HCT116 (cell line): ENCODE measurements at regions not wholly inside any gene's neighbourhood (a gene's known extent, or its start where the extent isn't known, plus 50 kb on each side); places are given as distances from the start of the nearest gene placed in this dataset.

Experiments
- ATAC-seq: fragments of 200-7000 bp; cut with Tn5 transposase; 2 replicates; pipeline ENCODE4 v1.9.1; 2020; ENCODE audit warnings: mild to moderate bottlenecking, moderate library complexity
- BruUV-seq: library from RNA; stranded (reverse); fragments of 400-500 nt; replicated peaks from 2 replicates; lab custom pipeline; 2021; lab: Mats Ljungman, UMichigan
- CTCF ChIA-PET: fragments of 300-600 bp; sonication (Branson Sonifier 250); formaldehyde crosslinking; loops from one replicate; lab custom pipeline; 2021; ENCODE audit warnings: antibody characterized with exemption; lab: Charles Lee
- POLR2A ChIA-PET: fragments of 300-600, 350-600 bp; sonication (Branson Sonifier 250); formaldehyde crosslinking; loops from one replicate; lab custom pipeline; 2021; ENCODE audit warnings: antibody characterized with exemption; lab: Charles Lee
- RAD21 ChIA-PET, 2 experiments: fragments of 300-600 bp; sonication (Branson Sonifier 250); formaldehyde crosslinking; loops; one replicate each; lab custom pipeline; 2023; ENCODE audit warnings: low total read pairs in 2 of 2; ENCODE audit not compliant: uncharacterized antibody in 2 of 2, unreplicated experiment in 2 of 2, low non-redundant PET in 1 of 2; lab: Charles Lee
- DNase-seq: peaks from one replicate; pipeline ENCODE4 v3.0.0-alpha.2; 2010; ENCODE audit warnings: low read depth, low spot score
- H2AFZ ChIP-seq: fragments of 200-600 bp; shearing (Covaris generic), sonication (generic); 2 replicates; pipeline ENCODE4 v1.6.1; 2017; ENCODE audit warnings: low read depth, mixed run types, mixed read lengths, antibody characterized with exemption, low read length; ENCODE audit not compliant: poor library complexity, severe bottlenecking
- H3K27ac ChIP-seq: 2 replicates; pipeline ENCODE4 v1.5.1; 2012; ENCODE audit warnings: low read depth, low read length
- H3K27me3 ChIP-seq: fragments of 200-600 bp; sonication (generic); 2 replicates; pipeline ENCODE4 v1.6.1; 2016; ENCODE audit warnings: mixed run types, low read length, mixed read lengths; ENCODE audit not compliant: insufficient read depth
- H3K36me3 ChIP-seq, 2 experiments: fragments of 200-500 bp in 1 of 2; fragments of 200-600 bp in 1 of 2; sonication (Bioruptor generic) in 1 of 2; sonication (generic) in 1 of 2; 2 replicates each; pipeline versions ENCODE4 v1.5.1 to v1.6.1; 2014 to 2016; ENCODE audit warnings: low read length in 2 of 2, inconsistent platforms in 1 of 2, mixed read lengths in 1 of 2, mixed run types in 1 of 2; ENCODE audit not compliant: insufficient read depth in 2 of 2, control insufficient read depth in 1 of 2
- H3K4me1 ChIP-seq, 2 experiments: fragments of 200-600 bp in 1 of 2; sonication (generic) in 1 of 2; 2 replicates each; pipeline versions ENCODE4 v1.5.1 to v1.6.1; 2012 to 2017; ENCODE audit warnings: low read length in 2 of 2, inconsistent platforms in 1 of 2, mild to moderate bottlenecking in 1 of 2, mixed read lengths in 1 of 2, mixed run types in 1 of 2, moderate library complexity in 1 of 2; ENCODE audit not compliant: insufficient read depth in 2 of 2, control insufficient read depth in 1 of 2
- H3K4me2 ChIP-seq: fragments of 200-600 bp; sonication (generic); 2 replicates; pipeline ENCODE4 v1.6.1; 2017; ENCODE audit warnings: mixed run types, low read length, mixed read lengths
- H3K4me3 ChIP-seq, 2 experiments: fragments of 200-600 bp in 1 of 2; sonication (generic) in 1 of 2; replicated peaks in 1 of 2; 2 replicates each; pipeline ENCODE4 v1.5.1; 2011 to 2016; ENCODE audit warnings: low read length in 2 of 2, control low read depth in 1 of 2, low read depth in 1 of 2, mild to moderate bottlenecking in 1 of 2, mixed read lengths in 1 of 2, mixed run types in 1 of 2
- H3K79me2 ChIP-seq: fragments of 200-600 bp; sonication (generic); 2 replicates; pipeline ENCODE4 v1.6.1; 2017; ENCODE audit warnings: mild to moderate bottlenecking, mixed run types, low read length, moderate library complexity, mixed read lengths; ENCODE audit not compliant: insufficient read depth
- H3K9ac ChIP-seq: fragments of 200-600 bp; sonication (generic); 2 replicates; pipeline ENCODE4 v1.6.1; 2016; ENCODE audit warnings: low read length, mixed read lengths
- H3K9me2 ChIP-seq: fragments of 200-600 bp; sonication (generic), shearing (Covaris generic); 2 replicates; pipeline ENCODE4 v1.6.1; 2017; ENCODE audit warnings: mixed run types, mild to moderate bottlenecking, moderate library complexity; ENCODE audit not compliant: insufficient read depth
- H3K9me3 ChIP-seq, 2 experiments: fragments of 200-500 bp in 1 of 2; fragments of 200-600 bp in 1 of 2; sonication (Bioruptor generic) in 1 of 2; sonication (generic) in 1 of 2; 2 replicates each; pipeline ENCODE4 v1.6.1; 2014 to 2017; ENCODE audit warnings: low read length in 2 of 2, mixed read lengths in 2 of 2, inconsistent platforms in 1 of 2, low read depth in 1 of 2, mild to moderate bottlenecking in 1 of 2, mixed run types in 1 of 2, moderate library complexity in 1 of 2; ENCODE audit not compliant: control insufficient read depth in 1 of 2, insufficient read depth in 1 of 2
- H4K20me1 ChIP-seq: fragments of 200-600 bp; sonication (generic), shearing (Covaris generic); 2 replicates; pipeline ENCODE4 v1.6.1; 2017; ENCODE audit warnings: mixed run types, mild to moderate bottlenecking, moderate library complexity; ENCODE audit not compliant: insufficient read depth
- CBX3 ChIP-seq: IDR thresholded peaks from 2 replicates; pipeline ENCODE4 v1.6.1; 2012; ENCODE audit warnings: low read depth
- CEBPB ChIP-seq: IDR thresholded peaks from 2 replicates; pipeline ENCODE4 v1.6.1; 2012; ENCODE audit warnings: low read depth
- EGR1 ChIP-seq: IDR thresholded peaks from 2 replicates; pipeline ENCODE4 v1.6.1; 2012; ENCODE audit warnings: low read depth
- ELF1 ChIP-seq: IDR thresholded peaks from 2 replicates; pipeline ENCODE4 v1.6.1; 2012; ENCODE audit warnings: low read depth, borderline replicate concordance
- FOSL1 ChIP-seq: IDR thresholded peaks from 2 replicates; pipeline ENCODE4 v1.6.1; 2012; ENCODE audit warnings: low read depth
- JUND ChIP-seq: IDR thresholded peaks from 2 replicates; pipeline ENCODE4 v1.6.1; 2012
- MAX ChIP-seq: IDR thresholded peaks from 2 replicates; pipeline ENCODE4 v1.6.1; 2012
- RAD21 ChIP-seq: IDR thresholded peaks from 2 replicates; pipeline ENCODE4 v1.6.1; 2012; ENCODE audit warnings: low read depth, mild to moderate bottlenecking
- SIN3A ChIP-seq: IDR thresholded peaks from 2 replicates; pipeline ENCODE4 v1.6.1; 2012; ENCODE audit warnings: low read depth
- SRF ChIP-seq: IDR thresholded peaks from 2 replicates; pipeline ENCODE4 v1.6.1; 2012; ENCODE audit warnings: low read depth
- TCF7L2 ChIP-seq: IDR thresholded peaks from 2 replicates; pipeline ENCODE4 v1.7.0; 2011; ENCODE audit warnings: borderline replicate concordance, inconsistent platforms; ENCODE audit not compliant: insufficient read depth, insufficient read length; ENCODE audit errors: extremely low read depth
- YY1 ChIP-seq: IDR thresholded peaks from 2 replicates; pipeline ENCODE4 v1.6.1; 2011; ENCODE audit warnings: low read length, low read depth, moderate library complexity, mild to moderate bottlenecking; ENCODE audit not compliant: insufficient replicate concordance; ENCODE audit errors: extremely low read depth
- ZNF274 ChIP-seq: fragments of 200-500 bp; sonication (Bioruptor generic); IDR thresholded peaks from 2 replicates; pipeline ENCODE4 v1.6.1; 2014; ENCODE audit warnings: mild to moderate bottlenecking, low read depth, low read length, inconsistent platforms
- intact Hi-C: fragments of 100-400 bp; cut with micrococcal nuclease; formaldehyde crosslinking; loops from 2 replicates; pipeline ENCODE4 v1.10.0; 2022
- TF ChIP-seq, protein P1 (sequence below): IDR thresholded peaks from 2 replicates; pipeline ENCODE4 v1.6.1; 2011; ENCODE audit warnings: mild to moderate bottlenecking, low read length, moderate library complexity; ENCODE audit not compliant: insufficient replicate concordance; ENCODE audit errors: extremely low read depth
- TF ChIP-seq, protein P2 (sequence below), 3 experiments: fragments of 200-600 bp in 1 of 3; sonication (generic) in 1 of 3; IDR thresholded peaks in 2 of 3; conservative IDR thresholded peaks in 1 of 3; 2 replicates each; pipeline ENCODE4 v1.5.1; 2012 to 2017; ENCODE audit warnings: low read depth in 2 of 3, low read length in 2 of 3, antibody characterized with exemption in 1 of 3, borderline replicate concordance in 1 of 3, control low read depth in 1 of 3, mild to moderate bottlenecking in 1 of 3, mixed read lengths in 1 of 3, mixed run types in 1 of 3, moderate library complexity in 1 of 3; ENCODE audit not compliant: insufficient read depth in 1 of 3
- TF ChIP-seq, protein P3 (sequence below): IDR thresholded peaks from 2 replicates; pipeline ENCODE4 v1.6.1; 2012; ENCODE audit warnings: low read depth

DNA sequence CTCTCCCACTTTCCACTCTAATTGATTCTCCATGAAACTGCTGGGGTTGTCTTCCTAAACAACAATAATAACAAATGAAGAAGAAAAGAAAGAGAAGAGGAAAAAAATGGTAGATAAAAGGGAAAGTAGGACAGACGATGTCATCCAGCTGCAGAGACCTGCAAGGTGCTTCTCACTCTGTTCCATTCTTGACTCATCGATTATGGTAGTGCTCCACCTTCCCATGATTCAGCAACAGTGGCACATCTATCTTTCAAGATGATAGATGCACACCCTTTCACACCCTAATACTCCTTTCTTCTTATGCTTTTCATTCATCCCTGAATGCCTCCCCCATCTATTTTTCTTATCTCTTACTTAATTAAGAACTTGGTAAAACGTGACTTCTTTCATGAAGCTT, 610.2 kb downstream of the NR4A2 start:
- no peaks in the 10 kb centered on the region for H3K9me3 ChIP-seq
- POLR2A ChIA-PET = no interaction called here
- no TSS peak for BruUV-seq
- H4K20me1 ChIP-seq = no peaks in the 10 kb centered on the region
- H3K4me1 ChIP-seq = no peaks in the 10 kb centered on the region
- RAD21 ChIA-PET = no interaction called here
- DNase-seq = peak; percentile 2
- H3K36me3 ChIP-seq = no peaks in the 10 kb centered on the region
- H3K4me2 ChIP-seq = no peak overlapping the region
- no peak for TF ChIP-seq MAX
- no peak for TF ChIP-seq CBX3
- TF ChIP-seq RAD21 = no peak
- no peak for TF ChIP-seq SIN3A
- TF ChIP-seq ELF1 = no peak
- no peak for TF ChIP-seq CEBPB
- no peak for TF ChIP-seq YY1
- TF ChIP-seq, protein P1, sequence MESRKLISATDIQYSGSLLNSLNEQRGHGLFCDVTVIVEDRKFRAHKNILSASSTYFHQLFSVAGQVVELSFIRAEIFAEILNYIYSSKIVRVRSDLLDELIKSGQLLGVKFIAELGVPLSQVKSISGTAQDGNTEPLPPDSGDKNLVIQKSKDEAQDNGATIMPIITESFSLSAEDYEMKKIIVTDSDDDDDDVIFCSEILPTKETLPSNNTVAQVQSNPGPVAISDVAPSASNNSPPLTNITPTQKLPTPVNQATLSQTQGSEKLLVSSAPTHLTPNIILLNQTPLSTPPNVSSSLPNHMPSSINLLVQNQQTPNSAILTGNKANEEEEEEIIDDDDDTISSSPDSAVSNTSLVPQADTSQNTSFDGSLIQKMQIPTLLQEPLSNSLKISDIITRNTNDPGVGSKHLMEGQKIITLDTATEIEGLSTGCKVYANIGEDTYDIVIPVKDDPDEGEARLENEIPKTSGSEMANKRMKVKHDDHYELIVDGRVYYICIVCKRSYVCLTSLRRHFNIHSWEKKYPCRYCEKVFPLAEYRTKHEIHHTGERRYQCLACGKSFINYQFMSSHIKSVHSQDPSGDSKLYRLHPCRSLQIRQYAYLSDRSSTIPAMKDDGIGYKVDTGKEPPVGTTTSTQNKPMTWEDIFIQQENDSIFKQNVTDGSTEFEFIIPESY = no peak
- no peak for TF ChIP-seq FOSL1
- TF ChIP-seq EGR1 = no peak
- no peak for TF ChIP-seq JUND
- no peak for TF ChIP-seq TCF7L2
- TF ChIP-seq, protein P2, sequence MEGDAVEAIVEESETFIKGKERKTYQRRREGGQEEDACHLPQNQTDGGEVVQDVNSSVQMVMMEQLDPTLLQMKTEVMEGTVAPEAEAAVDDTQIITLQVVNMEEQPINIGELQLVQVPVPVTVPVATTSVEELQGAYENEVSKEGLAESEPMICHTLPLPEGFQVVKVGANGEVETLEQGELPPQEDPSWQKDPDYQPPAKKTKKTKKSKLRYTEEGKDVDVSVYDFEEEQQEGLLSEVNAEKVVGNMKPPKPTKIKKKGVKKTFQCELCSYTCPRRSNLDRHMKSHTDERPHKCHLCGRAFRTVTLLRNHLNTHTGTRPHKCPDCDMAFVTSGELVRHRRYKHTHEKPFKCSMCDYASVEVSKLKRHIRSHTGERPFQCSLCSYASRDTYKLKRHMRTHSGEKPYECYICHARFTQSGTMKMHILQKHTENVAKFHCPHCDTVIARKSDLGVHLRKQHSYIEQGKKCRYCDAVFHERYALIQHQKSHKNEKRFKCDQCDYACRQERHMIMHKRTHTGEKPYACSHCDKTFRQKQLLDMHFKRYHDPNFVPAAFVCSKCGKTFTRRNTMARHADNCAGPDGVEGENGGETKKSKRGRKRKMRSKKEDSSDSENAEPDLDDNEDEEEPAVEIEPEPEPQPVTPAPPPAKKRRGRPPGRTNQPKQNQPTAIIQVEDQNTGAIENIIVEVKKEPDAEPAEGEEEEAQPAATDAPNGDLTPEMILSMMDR (IDR thresholded peaks at IDR 0.05 in 2 of 3, conservative IDR thresholded peaks at IDR 0.05 in 1 of 3; ENCODE audit: borderline replicate concordance in 1 of 3, insufficient read depth in 1 of 3, low read depth in 2 of 3, low read length in 2 of 3) = no peak
- TF ChIP-seq, protein P3, sequence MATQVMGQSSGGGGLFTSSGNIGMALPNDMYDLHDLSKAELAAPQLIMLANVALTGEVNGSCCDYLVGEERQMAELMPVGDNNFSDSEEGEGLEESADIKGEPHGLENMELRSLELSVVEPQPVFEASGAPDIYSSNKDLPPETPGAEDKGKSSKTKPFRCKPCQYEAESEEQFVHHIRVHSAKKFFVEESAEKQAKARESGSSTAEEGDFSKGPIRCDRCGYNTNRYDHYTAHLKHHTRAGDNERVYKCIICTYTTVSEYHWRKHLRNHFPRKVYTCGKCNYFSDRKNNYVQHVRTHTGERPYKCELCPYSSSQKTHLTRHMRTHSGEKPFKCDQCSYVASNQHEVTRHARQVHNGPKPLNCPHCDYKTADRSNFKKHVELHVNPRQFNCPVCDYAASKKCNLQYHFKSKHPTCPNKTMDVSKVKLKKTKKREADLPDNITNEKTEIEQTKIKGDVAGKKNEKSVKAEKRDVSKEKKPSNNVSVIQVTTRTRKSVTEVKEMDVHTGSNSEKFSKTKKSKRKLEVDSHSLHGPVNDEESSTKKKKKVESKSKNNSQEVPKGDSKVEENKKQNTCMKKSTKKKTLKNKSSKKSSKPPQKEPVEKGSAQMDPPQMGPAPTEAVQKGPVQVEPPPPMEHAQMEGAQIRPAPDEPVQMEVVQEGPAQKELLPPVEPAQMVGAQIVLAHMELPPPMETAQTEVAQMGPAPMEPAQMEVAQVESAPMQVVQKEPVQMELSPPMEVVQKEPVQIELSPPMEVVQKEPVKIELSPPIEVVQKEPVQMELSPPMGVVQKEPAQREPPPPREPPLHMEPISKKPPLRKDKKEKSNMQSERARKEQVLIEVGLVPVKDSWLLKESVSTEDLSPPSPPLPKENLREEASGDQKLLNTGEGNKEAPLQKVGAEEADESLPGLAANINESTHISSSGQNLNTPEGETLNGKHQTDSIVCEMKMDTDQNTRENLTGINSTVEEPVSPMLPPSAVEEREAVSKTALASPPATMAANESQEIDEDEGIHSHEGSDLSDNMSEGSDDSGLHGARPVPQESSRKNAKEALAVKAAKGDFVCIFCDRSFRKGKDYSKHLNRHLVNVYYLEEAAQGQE = no peak
- no peak for TF ChIP-seq ZNF274
- no peak for TF ChIP-seq SRF
- intact Hi-C loops = no loop called here
- CTCF ChIA-PET = no interaction called here
- H3K79me2 ChIP-seq = no peaks in the 10 kb centered on the region
- no peaks in the 10 kb centered on the region for H3K27me3 ChIP-seq
- no peak overlapping the region for H3K27ac ChIP-seq
- H2AFZ ChIP-seq = peak overlapping the region; percentile 80
- H3K9ac ChIP-seq = no peak overlapping the region
- no peaks in the 10 kb centered on the region for H3K9me2 ChIP-seq
- ATAC-seq = no peak
- no peak overlapping the region for H3K4me3 ChIP-seq
